ENCODE measurements at regions not wholly inside any gene's neighbourhood (a gene's known extent, or its start where the extent isn't known, plus 50 kb on each side); places are given as distances from the start of the nearest gene placed in this dataset.

DNA sequence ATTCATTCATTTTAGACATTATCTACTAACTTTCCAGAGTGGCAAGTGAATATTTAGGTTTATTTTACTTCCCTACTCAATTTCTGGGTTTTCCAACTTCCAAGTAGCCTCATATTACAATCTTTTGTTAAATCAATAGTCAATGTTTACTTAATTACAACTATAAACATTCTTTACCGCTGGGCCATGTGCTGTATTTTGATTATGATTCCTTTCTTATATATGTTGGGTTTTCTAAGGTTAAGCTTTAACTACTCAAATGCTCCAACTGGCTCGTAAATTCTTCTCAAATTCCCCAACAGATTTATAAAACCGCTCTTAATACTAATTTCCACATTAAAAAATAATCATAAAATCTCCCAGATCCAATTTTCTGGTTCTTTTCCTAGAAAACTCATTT lies 110.1 kb upstream of the ABCA1 start:
- TF ChIP-seq, protein P1, sequence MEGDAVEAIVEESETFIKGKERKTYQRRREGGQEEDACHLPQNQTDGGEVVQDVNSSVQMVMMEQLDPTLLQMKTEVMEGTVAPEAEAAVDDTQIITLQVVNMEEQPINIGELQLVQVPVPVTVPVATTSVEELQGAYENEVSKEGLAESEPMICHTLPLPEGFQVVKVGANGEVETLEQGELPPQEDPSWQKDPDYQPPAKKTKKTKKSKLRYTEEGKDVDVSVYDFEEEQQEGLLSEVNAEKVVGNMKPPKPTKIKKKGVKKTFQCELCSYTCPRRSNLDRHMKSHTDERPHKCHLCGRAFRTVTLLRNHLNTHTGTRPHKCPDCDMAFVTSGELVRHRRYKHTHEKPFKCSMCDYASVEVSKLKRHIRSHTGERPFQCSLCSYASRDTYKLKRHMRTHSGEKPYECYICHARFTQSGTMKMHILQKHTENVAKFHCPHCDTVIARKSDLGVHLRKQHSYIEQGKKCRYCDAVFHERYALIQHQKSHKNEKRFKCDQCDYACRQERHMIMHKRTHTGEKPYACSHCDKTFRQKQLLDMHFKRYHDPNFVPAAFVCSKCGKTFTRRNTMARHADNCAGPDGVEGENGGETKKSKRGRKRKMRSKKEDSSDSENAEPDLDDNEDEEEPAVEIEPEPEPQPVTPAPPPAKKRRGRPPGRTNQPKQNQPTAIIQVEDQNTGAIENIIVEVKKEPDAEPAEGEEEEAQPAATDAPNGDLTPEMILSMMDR (IDR thresholded peaks at IDR 0.05; ENCODE audit: control insufficient read depth, extremely low read depth, insufficient read depth), result no peak
- no peak overlapping the region for H3K4me3 ChIP-seq (ENCODE audit: low read depth, low read length)
- no peak for DNase-seq (ENCODE audit: low read depth)

DNA sequence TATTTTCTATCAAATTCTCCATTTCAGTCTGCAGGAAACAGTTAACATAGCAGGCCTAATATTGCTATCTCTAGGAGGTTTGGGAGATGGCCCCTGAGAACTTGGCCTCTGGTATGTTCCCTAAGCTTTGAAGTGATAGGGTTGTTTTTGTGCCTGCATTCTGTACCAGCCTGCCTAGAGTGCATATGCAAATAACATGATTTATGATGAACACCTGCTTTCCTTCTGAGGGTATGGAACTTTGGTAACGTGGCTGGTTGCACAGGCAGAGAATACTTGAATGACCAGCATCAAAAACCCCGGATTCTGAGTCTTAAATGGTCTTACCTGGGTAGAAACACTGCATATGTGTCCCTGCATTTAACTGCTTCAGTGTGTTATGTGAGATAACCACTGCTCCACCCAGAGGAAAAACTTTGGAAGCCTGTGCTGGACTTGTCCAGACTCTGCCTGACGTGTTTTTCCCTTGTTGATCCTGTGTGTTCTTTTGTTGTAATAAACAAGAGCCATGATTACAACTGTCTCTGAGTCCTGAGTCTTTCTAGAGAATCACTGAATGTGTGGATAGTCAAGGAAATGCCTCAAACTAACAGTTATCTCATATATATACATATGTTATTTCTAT lies 111.3 kb upstream of the ABCA1 start:
- TF ChIP-seq, protein P1 (IDR thresholded peaks at IDR 0.05; ENCODE audit: control insufficient read depth, extremely low read depth, insufficient read depth), result no peak
- H3K4me3 ChIP-seq (ENCODE audit: low read depth, low read length), result no peak overlapping the region
- DNase-seq (ENCODE audit: low read depth), result no peak

DNA sequence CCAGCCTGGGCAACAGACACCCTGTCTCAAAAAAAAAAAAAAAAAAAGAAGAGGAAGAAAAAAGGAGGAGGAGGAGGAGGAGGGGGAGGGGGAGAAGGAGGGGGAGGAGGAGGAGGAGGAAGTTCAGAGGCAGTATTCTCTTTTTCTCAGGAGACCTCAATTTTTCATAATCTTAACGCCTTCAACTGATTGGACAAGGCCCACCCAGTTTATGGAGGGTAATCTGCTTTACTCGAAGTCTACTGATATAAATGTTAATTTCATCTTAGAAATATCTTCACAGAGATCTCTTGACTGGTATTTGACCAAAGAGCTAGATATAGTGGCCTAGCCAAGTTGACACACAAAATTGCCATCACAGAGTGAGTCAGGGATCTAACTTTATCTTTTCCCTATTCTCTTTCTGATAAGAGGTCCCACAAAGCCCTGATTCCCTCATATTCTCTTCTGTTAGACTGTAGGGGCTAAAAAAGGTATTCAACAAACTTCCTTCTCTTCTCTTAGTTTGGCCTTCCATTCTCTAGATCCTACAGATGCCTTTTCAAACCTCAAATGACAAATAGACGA lies 115.5 kb upstream of the ABCA1 start:
- DNase-seq (ENCODE audit: low read depth), result no peak
- H3K4me3 ChIP-seq (ENCODE audit: low read depth, low read length), result no peak overlapping the region
- TF ChIP-seq, protein P1 (IDR thresholded peaks at IDR 0.05; ENCODE audit: control insufficient read depth, extremely low read depth, insufficient read depth), result no peak

DNA sequence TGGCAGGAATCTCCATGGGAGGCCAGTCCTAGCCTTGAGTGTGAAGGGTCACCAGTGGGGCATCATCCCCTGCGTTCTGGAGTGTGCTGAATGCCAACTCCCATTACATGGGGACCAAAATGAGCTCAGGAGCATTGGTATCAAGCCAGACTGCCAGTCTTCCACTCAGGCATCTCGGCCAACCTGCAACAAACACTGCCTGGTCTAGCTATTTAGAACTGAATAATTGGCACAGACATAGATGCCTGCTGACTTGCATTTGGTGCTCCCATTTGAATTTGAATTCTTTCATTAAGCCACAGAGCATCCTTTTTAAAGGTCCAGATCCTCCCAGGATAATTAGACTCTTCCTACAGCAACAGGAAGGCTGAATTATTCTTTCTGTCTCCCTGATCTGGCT lies 116.6 kb upstream of the ABCA1 start:
- no peak overlapping the region for H3K4me3 ChIP-seq (ENCODE audit: low read depth, low read length)
- DNase-seq (ENCODE audit: low read depth), result no peak
- TF ChIP-seq, protein P1 (IDR thresholded peaks at IDR 0.05; ENCODE audit: control insufficient read depth, extremely low read depth, insufficient read depth), result no peak

DNA sequence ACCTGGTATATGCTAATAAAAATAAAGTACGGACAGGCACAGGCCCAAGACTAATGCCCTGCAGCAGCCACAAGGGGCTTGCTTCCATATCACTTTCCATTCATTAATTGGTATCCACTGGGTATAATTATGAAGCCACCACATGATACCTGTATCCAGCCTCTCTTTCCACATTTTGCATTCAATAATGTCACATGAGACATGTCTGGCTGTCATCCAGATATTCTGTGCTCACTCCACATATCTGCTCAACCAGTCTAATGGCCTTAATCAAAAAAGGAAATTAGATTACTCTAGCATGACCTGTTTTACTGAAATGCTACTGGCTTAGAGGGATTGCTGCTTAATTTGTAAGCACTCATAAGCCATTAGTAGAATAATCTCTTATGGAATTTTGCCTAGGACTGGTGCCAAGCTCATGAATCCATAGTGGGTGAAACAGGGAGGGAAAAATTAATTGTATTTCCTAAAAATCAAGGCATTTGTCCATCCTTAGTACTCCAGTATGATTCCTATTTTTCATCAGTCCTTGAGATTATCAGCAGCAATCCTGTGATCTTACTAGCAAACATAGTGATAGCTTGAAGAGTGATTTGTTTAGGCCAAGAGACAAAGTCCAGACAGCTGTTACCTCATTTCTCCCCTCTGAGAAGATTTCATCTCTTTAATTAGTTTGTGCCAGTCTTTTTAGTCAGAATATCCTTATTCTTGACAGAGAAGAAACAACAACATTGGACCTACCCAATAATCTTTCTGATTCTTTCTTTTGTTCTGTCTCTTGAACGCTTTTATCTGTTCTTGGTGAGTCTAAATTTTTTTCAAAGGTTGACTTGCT lies 119.2 kb upstream of the ABCA1 start:
- DNase-seq (ENCODE audit: low read depth), result no peak
- no peak overlapping the region for H3K4me3 ChIP-seq (ENCODE audit: low read depth, low read length)
- TF ChIP-seq, protein P1 (IDR thresholded peaks at IDR 0.05; ENCODE audit: control insufficient read depth, extremely low read depth, insufficient read depth), result no peak

DNA sequence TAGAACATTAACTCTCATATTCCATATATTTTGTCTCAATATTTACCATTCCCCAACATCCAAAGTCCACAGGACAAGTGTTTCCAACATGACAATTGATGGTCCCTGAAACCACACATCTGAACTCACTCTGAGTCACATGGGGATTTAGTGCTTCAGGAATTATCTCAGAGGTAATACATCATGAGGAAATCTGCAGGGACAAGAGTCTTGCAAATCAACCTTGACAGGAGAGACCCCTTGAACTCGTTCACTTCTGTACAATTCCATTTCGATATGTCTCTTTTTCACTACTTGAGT lies 119.7 kb upstream of the ABCA1 start:
- H3K4me3 ChIP-seq (ENCODE audit: low read depth, low read length), result no peak overlapping the region
- TF ChIP-seq, protein P1 (IDR thresholded peaks at IDR 0.05; ENCODE audit: control insufficient read depth, extremely low read depth, insufficient read depth), result no peak
- no peak for DNase-seq (ENCODE audit: low read depth)

Measured in LNCaP clone FGC (cell line).